A673 (cell line): ENCODE measurements at regions not wholly inside any gene's neighbourhood (a gene's known extent, or its start where the extent isn't known, plus 50 kb on each side); places are given as distances from the start of the nearest gene placed in this dataset.

ENCODE experiments used
- BruUV-seq: library from RNA; stranded (reverse); fragments of 400-500 nt; replicated peaks from 2 replicates; lab custom pipeline; 2021; lab: Mats Ljungman, UMichigan
- CTCF ChIA-PET: fragments of 300-600 bp; sonication (Branson Sonifier 250); formaldehyde crosslinking; loops from one replicate; lab custom pipeline; 2022; ENCODE audit warnings: antibody characterized with exemption; lab: Charles Lee
- POLR2A ChIA-PET: fragments of 300-600 bp; sonication (Branson Sonifier 250); formaldehyde crosslinking; loops from one replicate; lab custom pipeline; 2022; ENCODE audit warnings: antibody characterized with exemption; ENCODE audit not compliant: low non-redundant PET; lab: Charles Lee
- DNase-seq: peaks from one replicate; pipeline ENCODE4 v3.0.0-alpha.2; 2015; ENCODE audit warnings: low spot score
- H3K27ac ChIP-seq: fragments of 200-600 bp; sonication (generic); 2 replicates; pipeline ENCODE4 v1.5.1; 2016; ENCODE audit warnings: mixed run types, low read depth, mild to moderate bottlenecking, mixed read lengths, antibody characterized with exemption, low read length; ENCODE audit not compliant: poor library complexity, severe bottlenecking
- H3K27me3 ChIP-seq: fragments of 200-600 bp; sonication (generic); replicated peaks from 2 replicates; pipeline ENCODE4 v1.6.1; 2017; ENCODE audit warnings: mixed run types, low read depth, mild to moderate bottlenecking, mixed read lengths, antibody characterized with exemption, low read length; ENCODE audit not compliant: insufficient read depth, poor library complexity
- H3K36me3 ChIP-seq: fragments of 200-600 bp; sonication (generic); 2 replicates; pipeline ENCODE4 v1.6.1; 2016; ENCODE audit warnings: mixed run types, mild to moderate bottlenecking, mixed read lengths, antibody characterized with exemption, low read length; ENCODE audit not compliant: insufficient read depth, poor library complexity, severe bottlenecking
- H3K4me1 ChIP-seq: fragments of 200-600 bp; sonication (generic); 2 replicates; pipeline ENCODE4 v1.6.1; 2017; ENCODE audit warnings: mixed run types, mild to moderate bottlenecking, mixed read lengths, antibody characterized with exemption, low read length; ENCODE audit not compliant: insufficient read depth, poor library complexity, severe bottlenecking
- H3K4me3 ChIP-seq: fragments of 200-600 bp; sonication (generic); 2 replicates; pipeline ENCODE4 v1.5.1; 2016; ENCODE audit warnings: low read depth, mixed run types, mild to moderate bottlenecking, mixed read lengths, low read length; ENCODE audit not compliant: poor library complexity, severe bottlenecking
- H3K9me3 ChIP-seq: fragments of 200-600 bp; sonication (generic); 2 replicates; pipeline ENCODE4 v1.6.1; 2016; ENCODE audit warnings: mixed run types, low read depth, mild to moderate bottlenecking, mixed read lengths, antibody characterized with exemption, low read length; ENCODE audit not compliant: poor library complexity, severe bottlenecking
- EZH2 ChIP-seq: fragments of 200-600 bp; sonication (generic); IDR thresholded peaks from 2 replicates; pipeline ENCODE4 v1.6.1; 2017; ENCODE audit warnings: borderline replicate concordance, low read depth, mild to moderate bottlenecking, mixed read lengths, antibody characterized with exemption, low read length; ENCODE audit not compliant: poor library complexity, severe bottlenecking
- intact Hi-C: fragments of 100-400 bp; cut with micrococcal nuclease; formaldehyde crosslinking; loops from one replicate; pipeline ENCODE4 v1.10.0; 2022; ENCODE audit not compliant: unreplicated experiment
- TF ChIP-seq, protein P1 (sequence below): fragments of 300-800, 200-600 bp; sonication (generic); conservative IDR thresholded peaks from 2 replicates; pipeline ENCODE4 v1.5.1; 2017; ENCODE audit warnings: low read depth, mild to moderate bottlenecking, antibody characterized with exemption, low read length, moderate library complexity, mixed read lengths

DNA sequence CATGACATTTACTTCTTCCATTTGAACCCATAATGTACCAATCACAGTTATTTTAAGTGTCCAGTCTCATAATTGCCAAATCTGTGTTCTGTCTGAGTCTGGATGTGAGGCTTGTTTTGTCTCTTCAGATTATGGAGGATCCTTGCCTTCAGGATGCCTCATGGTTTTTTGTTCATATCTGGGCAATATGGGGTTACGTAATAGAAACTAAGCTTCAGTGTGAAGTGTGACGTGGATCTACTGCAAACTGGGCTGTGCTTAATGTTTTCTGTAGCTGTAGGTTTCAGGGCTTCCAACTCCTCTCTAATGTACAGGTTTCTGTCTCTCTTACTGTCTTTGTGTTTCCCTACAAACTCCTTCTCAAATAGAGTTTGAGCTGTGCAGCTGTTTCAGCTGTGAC lies 223.7 kb upstream of the ADARB2 start:
- TF ChIP-seq, protein P1, sequence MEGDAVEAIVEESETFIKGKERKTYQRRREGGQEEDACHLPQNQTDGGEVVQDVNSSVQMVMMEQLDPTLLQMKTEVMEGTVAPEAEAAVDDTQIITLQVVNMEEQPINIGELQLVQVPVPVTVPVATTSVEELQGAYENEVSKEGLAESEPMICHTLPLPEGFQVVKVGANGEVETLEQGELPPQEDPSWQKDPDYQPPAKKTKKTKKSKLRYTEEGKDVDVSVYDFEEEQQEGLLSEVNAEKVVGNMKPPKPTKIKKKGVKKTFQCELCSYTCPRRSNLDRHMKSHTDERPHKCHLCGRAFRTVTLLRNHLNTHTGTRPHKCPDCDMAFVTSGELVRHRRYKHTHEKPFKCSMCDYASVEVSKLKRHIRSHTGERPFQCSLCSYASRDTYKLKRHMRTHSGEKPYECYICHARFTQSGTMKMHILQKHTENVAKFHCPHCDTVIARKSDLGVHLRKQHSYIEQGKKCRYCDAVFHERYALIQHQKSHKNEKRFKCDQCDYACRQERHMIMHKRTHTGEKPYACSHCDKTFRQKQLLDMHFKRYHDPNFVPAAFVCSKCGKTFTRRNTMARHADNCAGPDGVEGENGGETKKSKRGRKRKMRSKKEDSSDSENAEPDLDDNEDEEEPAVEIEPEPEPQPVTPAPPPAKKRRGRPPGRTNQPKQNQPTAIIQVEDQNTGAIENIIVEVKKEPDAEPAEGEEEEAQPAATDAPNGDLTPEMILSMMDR: no peak
- TF ChIP-seq EZH2: no peak
- Histone ChIP-seq H3K4me3 (no peak overlapping the region), H3K4me1 (no peaks in the 10 kb centered on the region), H3K27ac (no peak overlapping the region), H3K9me3 (no peaks in the 10 kb centered on the region), H3K27me3 (peaks cover 29% of the 10 kb centered on the region), H3K36me3 (no peaks in the 10 kb centered on the region)
- intact Hi-C loops: no loop called here
- POLR2A ChIA-PET: no interaction called here
- DNase-seq: no peak
- CTCF ChIA-PET: interaction anchor here (0.7 kb wide), 1 partner anchor 10 kb away, joined by 3 read pairs; no protein-coding TSS in a partner anchor
- no TSS peak for BruUV-seq

DNA sequence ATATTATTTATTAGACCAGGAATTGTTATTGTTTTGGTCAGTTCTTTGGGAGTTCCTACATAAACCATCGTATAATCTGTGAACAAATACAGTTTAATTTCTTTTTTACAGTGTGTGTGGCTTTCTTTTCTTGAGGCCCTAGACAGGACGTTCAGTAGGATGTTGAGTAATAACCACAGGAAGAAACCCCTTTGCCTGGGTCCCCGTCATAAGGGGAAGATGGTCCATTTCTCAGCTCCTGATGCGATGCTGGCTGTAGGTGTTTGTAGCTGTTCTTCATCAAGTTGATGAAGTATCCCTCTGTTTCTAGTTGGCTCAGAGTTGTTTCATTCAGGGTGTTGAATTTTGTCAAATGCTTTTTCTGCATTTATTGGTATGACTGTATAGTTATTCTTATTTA lies 219.7 kb upstream of the ADARB2 start:
- no TSS peak for BruUV-seq
- Histone ChIP-seq H3K4me1 (no peaks in the 10 kb centered on the region), H3K36me3 (no peaks in the 10 kb centered on the region), H3K27me3 (peaks cover 25% of the 10 kb centered on the region), H3K4me3 (no peak overlapping the region), H3K9me3 (no peaks in the 10 kb centered on the region), H3K27ac (no peak overlapping the region)
- TF ChIP-seq, protein P1: no peak
- TF ChIP-seq EZH2: no peak
- no peak for DNase-seq
- intact Hi-C loops: no loop called here
- ChIA-PET CTCF (no interaction called here), POLR2A (no interaction called here)

DNA sequence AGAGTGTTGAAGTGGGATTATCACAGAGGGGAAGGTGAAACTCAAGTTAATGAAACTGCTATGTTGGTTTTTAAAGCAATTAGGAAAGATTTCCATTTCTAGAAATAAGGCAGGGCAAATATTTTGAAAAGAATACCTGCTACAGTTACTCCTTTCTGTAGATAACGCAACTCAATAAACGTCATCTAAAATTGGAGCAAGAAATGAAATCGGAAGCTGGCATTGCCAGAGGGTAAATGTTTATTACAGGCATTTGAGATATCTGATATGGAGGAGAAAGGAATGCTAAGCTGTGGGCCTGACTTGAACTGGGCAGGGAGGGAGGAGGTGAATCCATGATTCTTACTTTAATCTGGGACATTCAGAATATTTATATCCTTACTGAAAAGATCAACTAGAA lies 217.0 kb upstream of the ADARB2 start:
- H3K36me3 ChIP-seq: no peaks in the 10 kb centered on the region
- no peak for DNase-seq
- ChIA-PET CTCF (no interaction called here), POLR2A (no interaction called here)
- TF ChIP-seq EZH2: no peak
- TF ChIP-seq, protein P1: no peak
- no peak overlapping the region for H3K27ac ChIP-seq
- peaks cover 38% of the 10 kb centered on the region for H3K27me3 ChIP-seq
- intact Hi-C loops: no loop called here
- no peak overlapping the region for H3K4me3 ChIP-seq
- no peaks in the 10 kb centered on the region for H3K4me1 ChIP-seq
- BruUV-seq: no TSS peak
- no peaks in the 10 kb centered on the region for H3K9me3 ChIP-seq
